ENCODE measurements at regions not wholly inside any gene's neighbourhood (a gene's known extent, or its start where the extent isn't known, plus 50 kb on each side); places are given as distances from the start of the nearest gene placed in this dataset.
"Not testable (repeated sequence)": the region's sequence is repeated elsewhere in the genome, so short reads cannot be mapped to it uniquely, and the experiment has no call there.

DNA sequence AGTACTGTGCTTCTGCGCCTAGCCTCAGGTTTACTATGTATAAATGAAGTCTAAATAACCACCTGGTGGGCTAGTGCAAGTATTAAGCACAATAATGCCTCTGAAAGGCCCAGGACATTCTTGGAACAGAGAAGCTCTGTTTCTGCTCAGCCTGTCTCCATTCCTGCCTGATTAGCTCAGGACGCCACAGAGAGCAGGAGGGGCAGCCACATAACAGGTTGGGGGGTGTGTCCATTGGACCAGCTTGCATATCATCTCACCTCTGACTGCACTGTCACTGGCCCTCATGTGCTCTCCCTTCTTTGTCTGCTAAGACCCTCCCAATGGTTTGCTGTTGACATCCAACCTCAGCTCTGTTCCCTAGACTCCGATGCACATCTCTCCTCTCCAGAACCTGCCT lies 52.8 kb upstream of the IKZF1 start:
- no peak for DNase-seq (ENCODE audit: low read depth)

DNA sequence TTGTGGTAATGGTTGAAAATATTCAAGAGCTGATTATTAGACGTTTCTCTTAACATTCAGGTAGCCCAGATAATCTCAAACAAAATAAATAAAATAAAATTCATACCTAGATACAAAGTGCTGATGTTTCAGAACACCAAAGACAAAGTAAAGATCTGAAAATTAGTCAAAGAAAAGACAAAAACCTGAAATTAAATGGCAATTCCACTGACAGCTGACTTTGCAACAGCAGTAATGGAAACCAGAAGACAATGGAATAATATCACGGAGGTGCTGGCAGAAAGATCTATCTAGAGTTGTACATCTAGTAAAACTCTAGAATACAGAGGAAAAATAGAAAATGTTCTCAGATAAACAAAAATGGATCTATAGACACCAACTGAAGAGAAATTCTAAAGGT lies 58.0 kb upstream of the IKZF1 start:
- DNase-seq (ENCODE audit: low read depth): no peak

DNA sequence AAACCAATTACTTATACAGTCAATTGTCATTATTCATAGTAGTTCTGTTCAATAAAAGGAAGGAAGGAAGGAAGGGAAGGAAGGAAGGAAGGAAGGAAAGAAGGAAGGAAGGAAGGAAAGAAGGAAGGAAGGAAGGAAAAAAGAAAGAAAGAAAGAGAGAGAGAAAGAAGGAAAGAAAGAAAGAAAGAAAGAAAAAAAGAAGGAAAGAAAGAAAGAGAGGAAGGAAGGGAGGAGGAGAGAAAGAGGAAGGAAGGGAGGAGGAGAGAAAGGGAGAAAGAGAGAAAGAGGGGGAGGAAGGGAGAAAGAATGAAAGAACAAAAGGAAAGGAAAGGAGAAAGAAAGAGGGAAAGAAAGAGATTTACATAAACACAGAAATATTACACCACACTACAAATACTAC lies 62.4 kb upstream of the IKZF1 start:
- not testable (repeated sequence) for DNase-seq (ENCODE audit: low read depth)

DNA sequence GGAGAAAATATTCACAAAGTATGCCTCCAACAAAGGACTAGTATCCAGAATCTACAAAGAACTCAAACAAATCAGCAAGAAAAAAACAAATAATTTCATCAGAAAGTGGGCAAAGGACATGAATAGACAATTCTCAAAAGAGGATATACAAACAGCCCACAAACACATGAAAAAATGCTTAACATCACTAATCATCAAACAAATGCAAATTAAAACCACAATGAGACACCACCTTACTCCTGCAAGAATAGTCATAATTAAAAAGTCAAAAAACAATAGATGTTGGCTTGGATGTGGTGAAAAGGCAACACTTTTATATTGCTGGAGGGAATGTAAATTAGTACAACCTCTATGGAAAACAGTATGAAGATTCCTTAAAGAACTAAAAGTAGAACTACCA lies 63.8 kb upstream of the IKZF1 start:
- not testable (repeated sequence) for DNase-seq (ENCODE audit: low read depth)

DNA sequence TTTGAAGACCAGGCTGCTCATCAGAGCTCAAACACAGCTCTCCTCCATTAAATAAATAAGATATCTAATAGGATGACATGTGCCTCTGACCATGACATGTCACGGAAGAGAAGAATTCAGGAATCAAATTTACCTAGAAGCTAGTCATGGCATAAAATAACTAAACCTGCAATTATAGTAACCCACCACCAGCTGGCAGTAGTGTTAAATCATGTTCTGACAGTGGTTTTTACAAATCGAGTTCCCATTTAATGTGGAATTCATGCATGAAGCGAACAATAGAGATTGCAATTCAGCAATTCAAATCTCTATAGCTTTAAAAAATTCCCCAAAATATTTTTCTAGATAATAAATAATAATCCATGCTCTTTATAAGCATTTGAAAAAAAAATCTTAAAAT lies 74.6 kb upstream of the IKZF1 start:
- no peak for DNase-seq (ENCODE audit: low read depth)

DNA sequence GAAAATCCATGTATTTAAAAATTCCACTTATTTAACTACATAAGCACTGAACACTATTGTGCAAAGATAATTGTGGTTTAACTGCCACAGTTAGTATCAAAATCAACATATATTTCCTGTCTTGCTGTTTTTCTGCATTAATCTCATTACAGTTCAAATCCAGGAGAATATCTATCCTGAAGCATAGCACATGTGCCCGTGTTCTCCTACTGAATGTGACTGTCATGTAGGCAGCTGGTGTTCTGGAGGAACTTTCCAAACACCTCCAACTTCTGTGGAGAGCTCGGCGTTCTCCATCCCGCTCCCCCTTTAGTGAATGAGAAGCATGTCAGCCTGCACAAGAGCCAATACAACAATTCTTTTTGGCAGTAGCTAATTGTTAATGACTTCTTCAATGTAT lies 76.4 kb upstream of the IKZF1 start:
- no peak for DNase-seq (ENCODE audit: low read depth)

DNA sequence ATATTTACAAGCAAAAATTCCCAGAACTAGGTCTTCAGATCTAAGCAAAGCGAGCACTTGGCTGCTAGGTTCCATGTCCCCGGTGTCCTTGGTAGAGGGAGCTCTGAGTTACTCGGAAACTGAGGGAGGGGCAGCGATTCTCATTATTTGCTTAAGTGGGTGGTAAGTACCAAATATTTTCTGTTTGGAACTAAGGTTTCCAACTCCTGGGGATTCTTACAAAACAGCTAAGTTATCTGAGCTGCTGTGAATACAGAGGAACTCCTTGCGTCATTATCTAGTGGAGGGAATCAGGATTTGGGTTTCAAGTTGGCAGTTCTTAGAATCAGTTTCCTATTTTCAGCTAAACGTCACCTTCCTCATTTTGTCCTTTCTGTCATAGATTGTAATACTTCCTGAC lies 76.8 kb upstream of the IKZF1 start:
- DNase-seq (ENCODE audit: low read depth): no peak

DNA sequence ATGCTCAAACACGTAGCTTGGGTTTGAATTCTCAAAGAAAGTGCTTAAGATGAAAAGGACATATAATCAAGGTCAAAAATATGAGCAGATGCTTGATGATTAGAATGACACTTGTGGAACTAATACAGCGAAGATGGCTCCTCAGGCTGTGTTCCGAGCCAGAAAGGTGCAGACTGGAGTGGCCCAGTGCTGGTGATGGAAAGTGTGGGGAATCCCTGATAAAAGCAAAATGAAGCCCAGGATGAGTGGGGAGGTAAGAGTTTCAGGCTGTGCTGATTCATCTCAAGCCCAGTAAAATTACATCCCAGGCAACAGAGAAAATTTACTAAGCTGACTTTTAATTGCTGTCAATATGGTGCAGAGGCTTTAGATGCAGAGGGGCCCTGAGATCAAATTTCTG lies 77.8 kb upstream of the IKZF1 start:
- DNase-seq (ENCODE audit: low read depth): no peak

DNA sequence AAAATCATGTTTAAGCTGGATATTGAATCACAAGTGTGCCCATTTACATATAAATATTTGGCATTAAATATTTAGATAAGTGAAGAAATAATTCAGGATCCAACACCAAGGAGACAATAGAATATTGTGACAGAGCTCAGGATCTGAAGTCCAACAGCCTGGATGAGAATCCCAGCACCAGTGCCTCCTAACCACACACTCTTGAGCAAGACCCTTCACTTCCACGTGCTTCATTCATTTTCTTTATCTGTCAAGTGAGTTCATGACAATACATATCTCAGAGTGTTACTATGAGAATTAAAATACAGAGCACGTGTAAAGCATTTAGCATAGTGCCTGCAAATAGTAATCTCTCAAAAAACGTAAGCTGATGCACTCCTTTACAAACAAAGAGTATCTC lies 78.4 kb upstream of the IKZF1 start:
- DNase-seq (ENCODE audit: low read depth): no peak

DNA sequence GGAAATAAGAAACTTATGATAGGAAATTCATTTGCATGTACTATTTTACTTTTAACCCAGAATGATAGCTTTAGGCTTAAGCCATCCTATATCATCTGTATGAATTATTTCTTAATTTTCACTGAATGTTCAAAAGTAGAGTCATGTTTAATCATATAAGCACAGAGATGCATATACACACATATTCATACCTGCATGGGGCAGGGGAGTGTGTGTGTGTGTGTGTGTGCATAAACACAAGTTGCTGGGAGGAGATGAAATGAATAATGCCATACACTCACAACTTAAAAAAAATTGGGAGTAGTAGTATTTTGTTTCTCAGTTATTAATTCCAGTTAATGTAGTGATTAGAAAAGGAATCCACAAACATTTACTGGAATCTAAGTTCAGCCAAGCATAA lies 83.1 kb upstream of the IKZF1 start:
- DNase-seq (ENCODE audit: low read depth): no peak

DNA sequence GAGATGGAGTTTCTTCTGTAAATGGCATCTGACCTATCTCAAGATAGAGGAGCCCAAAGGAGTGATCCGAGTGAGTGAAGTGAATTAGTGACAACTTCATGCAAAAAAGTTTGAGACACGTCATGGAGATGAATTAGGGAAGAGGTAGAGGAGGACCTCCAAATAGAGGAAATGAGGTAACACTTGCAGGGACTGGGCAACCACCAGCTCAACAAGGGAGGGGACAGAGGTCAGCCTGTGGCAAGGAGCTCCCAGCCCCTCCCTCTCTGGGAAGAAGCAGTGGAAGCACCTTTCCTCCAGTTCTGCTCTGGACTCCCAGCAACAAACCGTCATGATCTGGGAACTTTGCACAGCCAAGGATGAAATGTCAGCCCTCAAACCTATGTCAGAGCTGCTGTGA lies 83.5 kb upstream of the IKZF1 start:
- DNase-seq (ENCODE audit: low read depth): no peak

DNA sequence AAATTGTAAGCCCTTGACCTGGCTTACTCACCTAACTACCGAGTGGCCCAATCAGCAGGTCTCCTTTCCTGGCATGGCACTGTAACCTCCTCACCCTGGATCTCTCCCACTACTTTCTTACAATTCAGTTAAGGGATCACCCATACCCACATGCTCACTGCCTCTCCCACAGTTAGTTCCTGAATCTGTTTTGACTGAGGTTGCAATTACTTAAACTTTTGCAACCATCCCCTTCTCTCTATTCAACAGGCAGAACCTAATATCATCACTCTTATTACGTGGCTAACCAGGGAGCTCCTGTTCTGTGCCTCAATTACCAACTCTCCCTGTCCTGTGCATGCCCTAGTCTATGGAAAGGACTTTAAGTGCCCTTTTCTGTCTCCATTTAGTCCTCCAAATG lies 84.2 kb upstream of the IKZF1 start:
- DNase-seq (ENCODE audit: low read depth): no peak

DNA sequence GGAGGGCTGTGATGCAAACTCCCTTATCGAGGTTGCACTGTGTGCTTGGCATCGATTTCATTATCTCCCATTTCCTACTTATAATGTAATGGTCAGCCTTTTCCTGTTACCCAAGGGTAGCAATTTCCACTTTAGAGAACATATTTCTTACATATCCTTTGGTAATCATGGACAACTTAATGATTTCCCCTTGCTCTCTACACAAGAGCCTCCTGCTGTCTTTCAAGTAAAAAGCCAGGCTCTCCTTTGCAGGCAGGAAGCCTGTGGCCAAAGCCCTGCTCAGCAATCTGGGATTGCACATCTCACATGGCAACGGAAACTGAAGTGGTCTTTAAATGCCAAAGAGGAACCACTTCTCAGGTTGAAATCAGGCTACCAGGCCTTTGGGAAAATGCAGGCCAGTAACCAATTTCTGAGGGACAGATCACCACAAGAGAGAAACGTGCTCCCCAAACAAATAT lies 86.7 kb upstream of the IKZF1 start:
- no peak for DNase-seq (ENCODE audit: low read depth)

DNA sequence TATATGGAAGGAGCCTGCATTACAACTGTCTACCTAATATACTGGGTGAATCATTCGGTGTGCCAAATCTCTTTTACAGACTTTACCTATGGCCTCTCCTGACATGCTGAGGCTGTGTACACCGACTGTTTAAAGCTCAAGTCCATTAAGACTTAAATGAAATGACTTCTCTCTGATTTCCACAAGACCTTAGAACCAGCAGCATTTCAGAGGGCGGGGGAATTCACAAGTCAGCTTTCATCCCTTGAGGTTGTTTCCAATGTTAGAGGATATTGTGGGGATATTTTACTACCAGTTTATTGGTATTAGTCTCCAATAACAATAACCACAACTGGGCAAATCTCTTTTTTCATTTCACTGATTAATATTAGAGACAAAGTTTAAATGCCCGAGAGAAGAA lies 87.1 kb upstream of the IKZF1 start:
- no peak for DNase-seq (ENCODE audit: low read depth)

DNA sequence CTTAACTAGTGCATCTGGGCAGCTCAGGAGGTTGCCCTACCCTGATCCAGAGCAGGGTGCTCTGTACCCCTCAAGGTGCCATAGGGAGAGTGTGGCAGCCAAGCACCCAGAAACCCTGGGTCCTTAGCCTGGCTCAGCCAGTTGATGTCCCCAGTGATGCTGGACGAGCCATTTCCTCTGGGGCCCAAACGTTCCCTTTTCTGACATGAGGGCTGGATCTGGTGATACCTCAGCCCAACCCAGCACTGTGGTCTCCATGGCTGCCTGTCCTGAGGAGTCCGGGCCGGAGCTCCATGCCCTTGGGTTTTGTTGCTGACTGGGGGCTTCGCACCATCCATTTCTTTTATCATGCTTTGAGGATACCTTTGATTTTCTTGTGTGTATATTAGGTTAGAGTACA lies 87.9 kb upstream of the IKZF1 start:
- no peak for DNase-seq (ENCODE audit: low read depth)

DNA sequence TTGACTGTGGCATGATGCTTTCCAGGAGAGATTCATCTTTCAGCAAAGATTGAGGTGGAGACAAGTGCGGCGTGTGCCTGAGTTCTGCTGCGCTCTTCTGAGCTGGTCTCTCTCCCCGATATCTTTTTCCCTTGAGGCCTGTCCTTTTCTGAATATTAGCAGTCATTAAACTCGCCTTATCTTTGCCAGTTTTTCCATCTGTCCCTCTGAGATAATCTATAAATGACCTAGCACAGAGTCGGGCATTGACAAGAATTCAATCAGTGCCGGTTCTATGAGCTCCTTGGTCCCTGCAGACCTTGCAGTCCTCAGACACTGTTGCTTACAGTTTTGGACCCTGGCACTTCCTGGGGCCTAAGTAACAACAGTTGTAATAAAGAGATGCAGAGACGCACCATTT lies 89.7 kb upstream of the IKZF1 start:
- DNase-seq (ENCODE audit: low read depth): no peak

DNA sequence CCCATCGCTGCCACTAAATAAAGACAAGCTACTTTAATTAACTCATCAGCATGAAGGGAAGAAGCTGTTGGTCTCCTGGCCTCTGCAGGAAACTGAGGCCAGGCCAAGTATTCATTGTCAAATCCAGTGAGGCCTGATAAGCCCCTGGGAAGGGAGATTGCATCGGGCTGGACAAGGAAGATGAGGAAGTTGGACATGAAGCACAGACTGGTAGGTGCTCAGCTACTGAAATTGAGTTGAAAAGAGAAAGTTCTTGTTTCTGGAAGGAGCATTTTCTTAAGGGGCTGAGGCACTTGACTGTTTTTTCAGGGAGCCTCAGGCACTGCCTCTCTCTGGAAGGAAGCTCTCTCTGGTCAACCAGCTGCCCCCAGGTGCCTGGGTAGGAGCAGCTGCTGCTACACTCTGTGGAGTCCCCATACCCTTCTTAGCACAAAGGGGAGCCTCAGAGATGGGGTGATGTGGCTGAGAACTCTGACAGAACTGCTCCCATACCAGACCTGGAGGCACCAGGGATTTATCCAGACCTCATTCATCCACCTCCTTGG lies 90.3 kb upstream of the IKZF1 start:
- DNase-seq (ENCODE audit: low read depth): no peak

DNA sequence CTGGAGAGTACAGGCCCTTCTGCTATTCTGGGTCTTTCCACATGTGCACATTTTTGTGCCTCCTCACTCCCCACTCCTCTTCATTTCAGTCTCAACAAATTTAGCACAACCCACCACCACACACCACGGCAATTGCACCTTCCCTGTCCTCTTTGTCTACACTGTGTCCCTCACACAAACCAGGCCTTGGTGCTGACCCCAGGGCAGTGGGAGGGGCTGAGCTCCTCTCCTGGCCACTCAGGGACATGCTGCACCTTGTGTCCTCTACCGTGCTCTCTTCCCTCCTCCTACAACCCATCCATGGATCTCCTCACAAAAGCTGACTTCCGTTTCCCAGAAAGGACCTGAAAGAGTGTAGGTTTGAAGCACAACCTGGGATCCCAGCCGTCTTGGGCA lies 90.9 kb upstream of the IKZF1 start:
- DNase-seq (ENCODE audit: low read depth): no peak

DNA sequence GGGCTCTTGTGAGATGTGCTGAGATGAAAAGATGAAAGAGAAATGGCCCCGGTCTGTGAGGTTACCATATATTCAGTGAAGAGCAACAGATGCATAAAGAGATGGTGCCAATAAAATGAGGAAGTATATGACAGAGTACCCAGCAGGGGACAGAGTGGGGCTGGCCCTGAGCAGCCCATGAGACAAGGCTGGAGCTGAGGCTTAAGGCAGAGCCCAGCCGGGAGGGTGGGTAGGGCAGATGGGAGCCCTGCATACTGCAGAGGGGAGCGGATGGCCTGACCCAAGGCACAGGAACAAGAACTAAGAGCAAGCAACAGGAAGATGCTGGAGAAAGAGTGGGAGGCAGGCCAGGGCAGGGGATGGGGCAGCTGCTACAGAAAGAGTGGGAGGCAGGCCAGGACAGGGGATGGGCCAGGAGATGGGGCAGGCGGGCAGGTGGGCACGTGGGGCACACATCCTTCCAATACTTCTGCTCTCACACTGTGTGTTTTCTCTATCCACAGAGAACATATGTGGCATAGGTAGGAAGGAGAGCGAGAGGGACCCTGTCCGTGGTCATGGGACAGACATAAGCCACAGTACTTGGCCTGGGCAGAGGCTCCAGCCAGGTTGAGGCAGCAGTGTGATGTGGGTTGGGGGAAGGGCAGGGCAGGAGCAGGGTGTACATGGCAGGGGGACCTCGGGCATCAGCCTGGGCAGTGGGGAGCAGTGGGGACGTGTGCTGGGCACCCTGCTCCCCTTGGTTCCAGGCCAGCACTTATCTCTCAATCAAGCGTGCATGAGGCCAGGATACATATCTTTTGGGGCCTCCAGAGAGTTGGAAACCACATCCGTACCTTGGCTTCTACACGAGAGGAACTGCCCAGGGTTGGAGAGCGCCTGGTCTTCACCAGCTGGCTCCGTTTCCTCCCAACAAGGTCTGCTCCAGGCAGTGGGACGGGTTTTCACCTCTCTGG lies 91.6 kb upstream of the IKZF1 start:
- DNase-seq (ENCODE audit: low read depth): no peak

DNA sequence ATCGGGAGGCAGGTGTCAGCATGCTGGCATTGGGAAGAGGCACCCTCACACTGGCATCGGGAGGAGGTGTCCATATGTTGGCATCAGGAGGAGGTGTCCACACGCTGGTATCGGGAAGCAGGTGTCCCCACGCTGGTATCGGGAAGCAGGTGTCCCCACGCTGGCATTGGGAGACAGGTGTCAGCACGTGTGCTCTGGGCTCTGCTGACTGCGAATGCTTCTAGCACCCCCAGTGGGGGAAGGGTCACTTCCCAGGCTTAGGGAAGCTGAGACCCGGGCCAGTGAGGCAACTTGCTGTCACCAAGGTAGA lies 92.5 kb upstream of the IKZF1 start:
- DNase-seq (ENCODE audit: low read depth): no peak

DNA sequence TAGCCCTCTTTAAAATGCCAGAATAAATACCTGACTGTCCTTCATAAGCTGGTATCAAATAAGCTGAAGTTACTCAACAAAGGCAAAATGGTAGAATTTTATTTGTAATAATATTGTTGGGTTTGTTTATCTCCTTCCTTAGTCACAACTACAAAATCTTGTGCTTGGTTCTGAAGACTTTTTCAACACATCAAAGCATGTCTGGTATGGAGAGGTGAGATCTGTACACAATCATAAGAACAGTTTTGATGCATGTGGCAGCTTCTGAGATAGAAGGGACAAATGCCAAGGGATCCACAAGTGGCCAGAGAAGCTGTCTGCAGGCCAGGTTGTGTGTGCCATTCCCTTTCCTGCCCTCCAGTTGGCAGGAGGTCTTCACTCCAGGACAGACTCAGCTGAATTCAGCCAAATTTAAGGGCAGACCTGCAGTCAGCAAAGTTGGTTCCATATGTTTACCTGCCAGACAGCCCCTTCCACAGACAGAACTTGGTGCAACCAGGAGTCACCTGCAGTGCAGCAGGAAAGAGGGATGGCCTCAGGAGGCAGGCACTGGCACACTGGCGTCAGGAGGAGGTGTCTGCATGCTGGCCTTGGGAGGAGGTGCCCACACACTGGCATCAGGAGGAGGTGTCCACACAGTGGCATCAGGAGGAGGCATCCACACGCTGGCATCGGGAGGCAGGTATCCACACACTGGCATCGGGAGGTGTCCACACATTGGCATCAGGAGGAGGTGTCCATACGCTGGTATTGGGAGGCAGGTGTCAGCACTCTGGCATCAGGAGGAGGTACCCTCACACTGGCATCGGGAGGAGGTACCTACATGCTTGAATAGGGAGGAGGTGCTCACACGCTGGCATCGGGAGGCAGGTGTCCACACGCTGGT lies 93.1 kb upstream of the IKZF1 start:
- no peak for DNase-seq (ENCODE audit: low read depth)

DNA sequence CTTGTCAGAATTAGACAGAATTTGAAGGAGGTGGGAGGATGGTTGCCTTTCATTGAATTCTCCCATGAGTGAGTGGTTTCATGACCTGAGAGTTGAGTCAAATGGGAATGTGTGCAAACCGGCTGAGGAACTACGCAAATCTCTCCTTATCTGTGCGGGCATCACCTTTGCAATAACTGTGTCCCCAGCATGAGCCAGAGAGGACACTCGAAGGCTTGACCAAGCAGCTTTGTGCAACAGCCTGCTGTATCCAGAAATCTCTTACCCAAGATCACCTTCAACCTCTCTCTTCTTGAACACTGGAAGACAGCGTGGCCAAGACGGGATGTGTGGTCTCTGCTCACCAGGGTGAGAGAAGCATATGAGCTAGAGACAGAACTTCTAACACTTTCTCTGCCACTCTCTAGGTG lies 93.8 kb upstream of the IKZF1 start:
- DNase-seq (ENCODE audit: low read depth): no peak
